Fibroblast of peridontal ligament (primary cell): ENCODE measurements at regions not wholly inside any gene's neighbourhood (a gene's known extent, or its start where the extent isn't known, plus 50 kb on each side); places are given as distances from the start of the nearest gene placed in this dataset.
"Not testable (repeated sequence)": the region's sequence is repeated elsewhere in the genome, so short reads cannot be mapped to it uniquely, and the experiment has no call there.

Experiments
- DNase-seq: peaks from one replicate; pipeline ENCODE4 v3.0.0-alpha.2; 2010; ENCODE audit errors: extremely low read depth

DNA sequence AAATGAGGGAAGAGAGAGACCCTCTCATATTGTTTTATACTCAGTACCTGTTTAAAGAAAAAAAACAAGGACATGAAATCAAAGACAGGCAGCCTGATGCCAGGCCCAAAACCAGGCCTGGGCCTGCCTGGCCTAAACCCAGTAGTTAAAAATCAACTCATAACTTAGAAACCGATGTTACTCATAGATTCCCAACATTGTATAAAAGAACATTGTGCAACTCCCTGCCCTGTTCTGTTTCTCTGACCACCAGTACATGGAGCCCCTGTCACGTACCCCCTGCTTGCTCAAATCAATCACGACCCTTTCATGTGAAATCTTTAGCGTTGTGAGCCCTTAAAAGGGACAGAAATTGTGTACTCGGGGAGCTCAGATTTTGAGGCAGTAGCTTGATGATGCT, 291.4 kb upstream of the SGCG start:
- not testable (repeated sequence) for DNase-seq

DNA sequence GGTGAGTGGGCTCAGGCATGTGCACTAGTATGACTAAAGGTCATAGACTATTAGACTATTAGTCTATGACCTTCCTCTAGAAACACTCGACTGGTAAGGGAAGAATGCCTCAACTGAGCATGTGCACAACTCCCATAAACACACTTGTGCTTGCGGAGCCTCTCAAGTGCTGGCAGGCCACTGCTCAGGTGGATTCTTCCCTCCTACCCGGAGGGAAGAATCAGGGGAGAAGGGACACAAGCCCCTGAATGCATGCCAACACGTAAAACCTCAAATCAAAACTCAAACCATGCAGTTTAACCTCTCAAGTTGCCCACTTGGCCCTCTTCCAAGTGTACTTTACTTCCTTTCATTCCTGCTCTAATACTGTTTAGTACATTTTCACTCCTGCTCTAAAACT, 287.6 kb upstream of the SGCG start:
- DNase-seq = no peak

- no peak for DNase-seq
Measured at GRCh38 chr13:22893777-22894176, 287.0 kb upstream of the SGCG start.

GRCh38 chr13:22897571-22898314, 283.0 kb upstream of the SGCG start:
- no peak for DNase-seq

DNA sequence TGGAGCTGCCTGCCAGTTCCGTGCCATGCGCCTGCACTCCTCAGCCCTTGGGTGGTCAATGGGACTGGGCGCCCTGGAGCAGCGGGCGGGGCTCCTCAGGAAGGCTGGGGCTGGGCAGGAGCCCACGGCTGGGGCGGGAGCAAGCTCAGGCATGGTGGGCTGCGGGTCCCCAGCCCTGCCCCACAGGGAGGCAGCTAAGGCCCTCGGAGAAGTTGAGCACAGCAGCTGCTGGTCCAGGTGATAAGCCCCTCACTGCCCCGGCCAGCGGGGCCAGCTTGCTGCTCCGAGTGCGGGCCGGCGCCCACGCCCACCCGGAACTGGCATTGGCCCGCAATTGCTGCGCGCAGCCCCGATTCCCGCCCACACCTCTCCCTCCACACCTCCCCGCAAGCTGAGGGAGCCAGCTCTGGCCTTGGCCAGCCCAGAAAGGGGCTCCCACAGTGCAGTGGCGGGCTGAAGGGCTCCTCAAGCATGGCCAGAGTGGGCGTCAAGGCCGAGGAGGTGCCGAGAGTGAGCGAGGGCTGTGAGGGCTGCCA, 280.3 kb upstream of the SGCG start:
- DNase-seq = not testable (repeated sequence)

DNA sequence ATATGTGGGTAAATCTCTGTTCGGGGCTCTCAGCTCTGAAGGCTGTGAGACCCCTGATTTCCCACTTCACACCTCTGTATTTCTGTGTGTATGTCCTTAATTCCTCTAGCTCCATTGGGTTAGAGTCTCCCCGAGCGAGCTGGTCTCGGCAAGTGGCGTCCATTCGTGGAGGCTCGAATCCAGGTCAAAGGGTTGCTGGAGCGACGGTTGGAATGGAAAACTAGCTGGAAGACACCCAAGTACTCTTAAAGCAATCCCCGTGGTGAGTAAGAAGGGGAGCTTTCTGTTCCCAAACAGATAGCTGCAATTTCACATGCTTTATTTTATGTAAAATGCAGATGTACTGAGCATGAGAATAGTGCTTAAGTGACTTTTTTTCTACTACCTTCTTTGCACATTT, 277.5 kb upstream of the SGCG start:
- no peak for DNase-seq

DNA sequence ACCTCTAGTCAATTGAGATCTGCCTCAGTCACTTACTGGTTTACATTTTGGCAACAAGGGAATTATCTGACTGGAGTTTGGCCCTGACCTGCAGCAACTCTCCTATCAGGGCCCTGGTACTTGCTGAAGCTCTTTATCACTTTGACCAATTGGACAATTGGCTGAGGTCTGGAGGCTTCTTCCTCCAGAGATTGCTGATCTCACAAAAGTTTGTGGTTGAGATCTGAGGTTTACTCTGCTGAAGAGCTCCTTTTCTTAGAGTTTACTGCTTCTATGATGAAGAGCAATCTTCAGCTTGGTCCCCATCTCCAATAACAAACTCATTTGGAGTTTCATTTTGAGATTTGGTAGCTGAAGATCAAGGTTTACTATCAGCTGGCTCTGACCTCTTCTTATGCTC, 276.9 kb upstream of the SGCG start:
- no peak for DNase-seq

GRCh38 chr13:22915442-22916082, 265.2 kb upstream of the SGCG start:
- peak; percentile 6 for DNase-seq

DNA sequence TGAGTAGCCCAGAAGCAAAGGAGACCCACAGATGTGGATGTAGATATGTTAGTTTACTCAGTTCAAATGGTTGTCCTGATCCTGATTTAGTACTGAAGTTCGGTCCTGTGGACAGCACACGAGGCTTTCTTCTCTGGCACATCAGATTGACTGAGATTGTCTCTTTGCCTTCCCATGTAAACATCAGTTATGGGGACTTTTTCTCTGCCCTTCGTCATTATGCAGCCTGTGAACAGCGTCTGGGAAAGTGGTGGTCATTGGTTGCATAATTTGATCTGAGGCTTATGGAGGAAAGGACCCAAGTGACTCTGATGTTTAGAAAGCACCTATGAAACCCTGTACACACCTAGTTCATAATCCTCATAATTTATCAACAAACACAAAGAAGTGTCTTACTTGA, 264.5 kb upstream of the SGCG start:
- not testable (repeated sequence) for DNase-seq

- no peak for DNase-seq
Measured at GRCh38 chr13:22925881-22926747, 254.7 kb upstream of the SGCG start.

DNA sequence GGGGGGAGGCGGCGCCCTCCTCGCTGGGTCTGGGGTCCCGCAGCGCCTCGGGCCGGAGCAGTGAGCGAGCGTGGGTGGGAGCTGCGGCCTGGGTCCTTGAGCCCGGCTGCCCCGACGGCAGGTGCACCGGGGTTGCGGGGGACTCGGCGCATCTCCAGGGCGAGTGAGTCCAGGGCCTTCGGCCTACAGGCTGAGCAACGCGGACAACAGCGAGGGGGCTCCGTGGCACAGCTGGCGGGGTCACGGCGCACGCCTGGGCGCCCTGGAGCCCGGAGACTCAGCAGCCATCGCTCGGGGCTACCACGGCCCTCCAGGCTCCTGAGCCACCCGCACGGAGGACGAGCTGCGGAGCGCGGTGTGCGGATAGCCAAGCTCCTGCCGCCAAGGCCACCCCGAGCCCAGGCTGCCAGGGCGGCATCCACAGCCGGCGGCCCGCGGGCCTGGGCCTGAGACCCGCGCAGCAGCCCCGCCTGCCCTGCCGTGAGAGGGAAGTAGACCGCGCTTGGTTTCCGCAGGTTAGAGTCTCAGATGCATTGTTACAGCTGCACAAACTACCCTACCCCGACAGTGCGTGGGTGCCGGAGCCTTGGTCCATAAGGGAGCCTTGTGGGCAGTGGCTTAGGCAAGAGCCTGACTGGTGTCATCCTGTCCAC, 253.9 kb upstream of the SGCG start:
- DNase-seq = no peak

DNA sequence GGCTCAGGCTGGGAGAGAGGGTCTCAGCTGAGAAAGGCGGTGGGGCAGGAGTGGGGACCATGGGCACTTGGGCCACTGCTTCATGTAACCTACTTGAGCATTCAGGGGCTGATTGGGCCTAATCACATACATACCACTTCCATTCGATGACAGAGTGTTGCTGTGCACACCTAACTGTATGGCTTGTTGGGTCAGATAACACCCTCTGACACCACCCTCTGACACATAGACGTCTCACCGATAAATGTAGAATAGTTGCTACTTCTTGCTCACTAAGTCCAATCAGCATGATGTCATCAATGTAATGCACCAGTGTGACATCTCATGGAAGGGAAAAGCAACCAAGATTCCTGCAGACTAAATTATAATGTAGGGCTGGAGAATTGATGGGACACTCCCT, 252.9 kb upstream of the SGCG start:
- DNase-seq = not testable (repeated sequence)

- DNase-seq = peak; percentile 1
Measured at GRCh38 chr13:22929381-22930126, 251.2 kb upstream of the SGCG start.

DNA sequence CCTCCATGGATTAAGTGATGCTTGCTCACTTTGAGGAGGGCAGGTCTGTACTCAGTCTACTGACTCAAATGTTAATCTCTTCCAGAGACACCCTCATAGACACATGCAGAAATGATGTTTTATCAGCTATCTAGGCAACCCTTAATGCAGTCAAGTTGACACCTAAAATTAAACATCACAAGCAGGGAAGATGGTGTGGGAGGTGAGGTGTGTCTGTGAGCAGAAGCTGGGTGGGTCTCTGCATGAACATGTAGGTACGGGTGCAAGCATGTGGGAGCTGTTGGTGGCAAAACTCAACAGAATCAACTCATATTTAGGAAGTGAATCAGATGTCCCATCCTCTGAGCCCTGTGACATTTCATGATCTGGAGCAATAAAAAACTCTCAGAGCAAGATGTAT, 249.2 kb upstream of the SGCG start:
- DNase-seq = no peak

DNA sequence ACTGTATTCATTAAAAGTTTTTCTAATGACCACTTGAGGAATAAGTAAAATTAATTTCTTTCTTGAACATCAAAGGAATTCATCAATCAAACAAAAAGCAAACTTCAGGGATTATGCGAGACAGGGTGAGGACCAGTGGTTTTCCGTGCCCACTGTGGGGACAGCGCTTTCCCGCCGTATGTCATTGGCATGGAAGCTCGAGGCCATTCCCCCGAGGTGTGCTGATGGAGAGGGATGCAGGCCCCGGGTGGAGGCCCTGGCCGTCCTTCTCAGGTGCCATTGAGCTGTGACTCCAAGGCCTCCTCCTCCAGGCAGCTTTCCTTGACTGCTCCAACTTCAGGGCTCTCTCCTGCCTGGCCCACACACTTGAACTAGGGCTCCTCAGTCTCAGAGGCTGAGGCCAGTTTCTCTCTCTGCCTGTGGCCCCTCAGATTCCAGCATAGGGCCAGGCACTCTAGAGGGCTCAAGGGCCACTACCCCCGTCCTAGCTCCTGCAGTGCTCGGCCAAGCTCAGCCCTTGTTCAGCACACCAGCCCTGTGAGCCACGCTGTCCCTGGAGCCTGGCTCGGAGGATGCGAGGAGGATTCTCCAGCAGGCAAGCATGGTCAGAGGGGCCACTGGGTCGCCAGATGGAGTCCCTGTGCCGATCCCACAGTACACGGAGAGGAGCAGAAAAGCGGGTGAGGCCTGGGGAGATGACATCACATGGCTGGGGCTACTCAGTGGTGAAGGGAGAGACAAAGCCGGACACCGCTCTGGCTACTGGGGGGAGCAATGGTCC, 248.0 kb upstream of the SGCG start:
- DNase-seq = not testable (repeated sequence)

GRCh38 chr13:22933571-22934181, 247.1 kb upstream of the SGCG start:
- DNase-seq = no peak

- DNase-seq = no peak
Measured at GRCh38 chr13:22934744-22935523, 245.8 kb upstream of the SGCG start.

- DNase-seq = no peak
Measured at GRCh38 chr13:22936228-22936627, 244.6 kb upstream of the SGCG start.

GRCh38 chr13:22937241-22937640, 243.5 kb upstream of the SGCG start:
- no peak for DNase-seq
